IMR-90 (cell line): ENCODE measurements at regions not wholly inside any gene's neighbourhood (a gene's known extent, or its start where the extent isn't known, plus 50 kb on each side); places are given as distances from the start of the nearest gene placed in this dataset.

Experiments used
- ATAC-seq: fragments of 200-7000 bp; cut with Tn5 transposase; 2 replicates; pipeline ENCODE4 v1.9.1; 2020; ENCODE audit warnings: low read depth, mild to moderate bottlenecking, moderate library complexity
- BruUV-seq: library from RNA; stranded (reverse); fragments of 400-500 nt; replicated peaks from 2 replicates; lab custom pipeline; 2021; lab: Mats Ljungman, UMichigan
- CTCF ChIA-PET: fragments of 300-600 bp; formaldehyde crosslinking; extraction: SDS; loops from one replicate; lab custom pipeline; 2021; ENCODE audit warnings: antibody characterized with exemption; lab: Yijun Ruan, JAX
- POLR2A ChIA-PET: fragments of 300-600 bp; sonication (Branson Sonifier 250); formaldehyde crosslinking; loops from one replicate; lab custom pipeline; 2022; ENCODE audit warnings: antibody characterized with exemption; ENCODE audit not compliant: unreplicated experiment; lab: Charles Lee
- DNase-seq: peaks from one replicate; pipeline ENCODE4 v3.0.0; 2013
- H2AFZ ChIP-seq: replicated peaks from 2 replicates; pipeline ENCODE3; 2013; ENCODE audit warnings: low read length, mild to moderate bottlenecking; ENCODE audit not compliant: poor library complexity
- H2AK5ac ChIP-seq: 2 replicates; pipeline ENCODE4 v1.6.1; 2013; ENCODE audit warnings: low read depth, low read length, inconsistent platforms
- H2AK9ac ChIP-seq: replicated peaks from 2 replicates; pipeline ENCODE3; 2013; ENCODE audit warnings: mild to moderate bottlenecking, low read depth, low read length, moderate library complexity; ENCODE audit not compliant: poor library complexity
- H2BK120ac ChIP-seq: 2 replicates; pipeline ENCODE4 v1.6.1; 2013; ENCODE audit warnings: low read depth, low read length, inconsistent platforms
- H2BK15ac ChIP-seq: 3 replicates; pipeline ENCODE4 v1.6.1; 2013; ENCODE audit warnings: low read depth, low read length, inconsistent platforms
- H2BK20ac ChIP-seq: 2 replicates; pipeline ENCODE4 v1.6.1; 2013; ENCODE audit warnings: low read depth, mild to moderate bottlenecking, inconsistent platforms, low read length, moderate library complexity
- H2BK5ac ChIP-seq: 2 replicates; pipeline ENCODE4 v1.6.1; 2013; ENCODE audit warnings: mild to moderate bottlenecking, low read depth, low read length, inconsistent platforms; ENCODE audit not compliant: poor library complexity, severe bottlenecking
- H3K14ac ChIP-seq: replicated peaks from 2 replicates; pipeline ENCODE4 v1.6.1; 2013; ENCODE audit warnings: low read depth, low read length, inconsistent platforms
- H3K18ac ChIP-seq: 2 replicates; pipeline ENCODE4 v1.6.1; 2013; ENCODE audit warnings: low read depth, low read length, control low read depth
- H3K23ac ChIP-seq: 2 replicates; pipeline ENCODE4 v1.6.1; 2013; ENCODE audit warnings: low read depth, low read length, inconsistent platforms
- H3K27ac ChIP-seq: 2 replicates; pipeline ENCODE4 v1.5.1; 2013; ENCODE audit warnings: mild to moderate bottlenecking, control low read depth, low read length; ENCODE audit not compliant: insufficient read depth
- H3K27me3 ChIP-seq: 2 replicates; pipeline ENCODE4 v1.6.1; 2013; ENCODE audit warnings: low read length; ENCODE audit not compliant: control insufficient read depth, insufficient read depth
- H3K36me3 ChIP-seq: 2 replicates; pipeline ENCODE4 v1.6.1; 2013; ENCODE audit warnings: low read length, mixed read lengths; ENCODE audit not compliant: control insufficient read depth, insufficient read depth
- H3K4ac ChIP-seq: 2 replicates; pipeline ENCODE4 v1.6.1; 2013; ENCODE audit warnings: low read depth, low read length, inconsistent platforms
- H3K4me1 ChIP-seq: 2 replicates; pipeline ENCODE4 v1.6.1; 2013; ENCODE audit warnings: low read length, mixed read lengths; ENCODE audit not compliant: control insufficient read depth, insufficient read depth
- H3K4me2 ChIP-seq: 2 replicates; pipeline ENCODE4 v1.6.1; 2013; ENCODE audit warnings: low read depth, mild to moderate bottlenecking, control low read depth, low read length, moderate library complexity
- H3K4me3 ChIP-seq: 2 replicates; pipeline ENCODE4 v1.5.1; 2013; ENCODE audit warnings: low read depth, mild to moderate bottlenecking, control low read depth, low read length, moderate library complexity; ENCODE audit not compliant: insufficient read depth
- H3K56ac ChIP-seq: 2 replicates; pipeline ENCODE4 v1.6.1; 2013; ENCODE audit warnings: low read length, inconsistent platforms; ENCODE audit not compliant: insufficient read depth; ENCODE audit errors: extremely low read depth
- H3K79me1 ChIP-seq, 2 experiments: 2 replicates each; pipeline ENCODE4 v1.6.1; 2013; ENCODE audit warnings: low read length in 2 of 2, inconsistent platforms in 1 of 2, low read depth in 1 of 2
- H3K9ac ChIP-seq: 2 replicates; pipeline ENCODE4 v1.6.1; 2013; ENCODE audit warnings: low read depth, low read length, control low read depth
- H3K9me1 ChIP-seq: 2 replicates; pipeline ENCODE4 v1.6.1; 2013; ENCODE audit warnings: low read length, inconsistent platforms; ENCODE audit not compliant: insufficient read depth
- H3K9me3 ChIP-seq: 2 replicates; pipeline ENCODE4 v1.6.1; 2013; ENCODE audit warnings: low read length; ENCODE audit not compliant: control insufficient read depth, insufficient read depth
- H4K20me1 ChIP-seq: 2 replicates; pipeline ENCODE4 v1.6.1; 2013; ENCODE audit warnings: low read length, inconsistent platforms; ENCODE audit not compliant: insufficient read depth
- H4K5ac ChIP-seq: 2 replicates; pipeline ENCODE4 v1.6.1; 2013; ENCODE audit warnings: mild to moderate bottlenecking, low read depth, low read length, control low read depth
- H4K8ac ChIP-seq, 2 experiments: 2 replicates each; pipeline ENCODE4 v1.6.1; 2013; ENCODE audit warnings: low read depth in 2 of 2, low read length in 2 of 2, control low read depth in 1 of 2, inconsistent platforms in 1 of 2
- H4K91ac ChIP-seq: 2 replicates; pipeline ENCODE4 v1.6.1; 2013; ENCODE audit warnings: low read depth, low read length, inconsistent platforms; ENCODE audit not compliant: insufficient read depth
- BHLHE40 ChIP-seq: fragments of 150-350 bp; IDR thresholded peaks from 2 replicates; pipeline ENCODE4 v1.6.1; 2016; ENCODE audit warnings: mild to moderate bottlenecking, low read depth, low read length
- CEBPB ChIP-seq: IDR thresholded peaks from 2 replicates; pipeline ENCODE4 v1.6.1; 2012; ENCODE audit warnings: low read depth, low read length, improper control_type of control experiment
- CHD1 ChIP-seq: IDR thresholded peaks from 2 replicates; pipeline ENCODE4 v1.6.1; 2012; ENCODE audit warnings: low read depth, low read length, improper control_type of control experiment
- CTCF ChIP-seq: conservative IDR thresholded peaks from 2 replicates; pipeline ENCODE4 v1.5.1; 2012; ENCODE audit warnings: mild to moderate bottlenecking, low read depth, low read length, improper control_type of control experiment
- ELK1 ChIP-seq: fragments of 150-350 bp; IDR thresholded peaks from 2 replicates; pipeline ENCODE4 v1.6.1; 2016; ENCODE audit warnings: low read depth, mild to moderate bottlenecking, low read length, moderate library complexity, borderline replicate concordance
- FOS ChIP-seq: fragments of 150-350 bp; IDR thresholded peaks from 2 replicates; pipeline ENCODE4 v1.6.1; 2016; ENCODE audit warnings: low read depth, low read length
- MAFK ChIP-seq: IDR thresholded peaks from 2 replicates; pipeline ENCODE4 v1.6.1; 2012; ENCODE audit warnings: low read depth, low read length, improper control_type of control experiment
- MAZ ChIP-seq: IDR thresholded peaks from 2 replicates; pipeline ENCODE4 v1.6.1; 2012; ENCODE audit warnings: low read depth, mild to moderate bottlenecking, low read length, improper control_type of control experiment, moderate library complexity, borderline replicate concordance
- MXI1 ChIP-seq: IDR thresholded peaks from 2 replicates; pipeline ENCODE4 v1.6.1; 2012; ENCODE audit warnings: low read depth, mild to moderate bottlenecking, low read length, moderate library complexity, borderline replicate concordance
- NFE2L2 ChIP-seq: fragments of 150-350 bp; IDR thresholded peaks from 2 replicates; pipeline ENCODE4 v1.6.1; 2016; ENCODE audit warnings: low read depth, mild to moderate bottlenecking, low read length
- POLR2A ChIP-seq: IDR thresholded peaks from 2 replicates; pipeline ENCODE4 v1.6.1; 2012; ENCODE audit warnings: mild to moderate bottlenecking, low read depth, low read length
- RAD21 ChIP-seq: IDR thresholded peaks from 2 replicates; pipeline ENCODE4 v1.6.1; 2012; ENCODE audit warnings: low read length, improper control_type of control experiment
- RCOR1 ChIP-seq: IDR thresholded peaks from 2 replicates; pipeline ENCODE4 v1.6.1; 2012; ENCODE audit warnings: mild to moderate bottlenecking, low read length, improper control_type of control experiment; ENCODE audit not compliant: insufficient replicate concordance
- RFX5 ChIP-seq: IDR thresholded peaks from 2 replicates; pipeline ENCODE4 v1.8.0; 2012; ENCODE audit warnings: low read depth, mild to moderate bottlenecking, low read length, moderate library complexity
- SMC3 ChIP-seq: fragments of 150-350 bp; IDR thresholded peaks from 2 replicates; pipeline ENCODE4 v1.6.1; 2016; ENCODE audit warnings: low read depth, mild to moderate bottlenecking, antibody characterized with exemption, low read length, moderate library complexity
- WGBS, 2 experiments: methylation state at CpG; one replicate each; pipeline versions ENCODE4 v1.1.5 to v1.1.7; 2013; ENCODE audit warnings: missing lambda C conversion rate in 2 of 2; ENCODE audit not compliant: insufficient read length in 1 of 2; ENCODE audit errors: extremely low coverage in 2 of 2; 5-methylcytosine and 5-hydroxymethylcytosine counted together
- dilution Hi-C: fragments of 300-500 bp; cut with HindIII; formaldehyde crosslinking; loops from one replicate; pipeline ENCODE4 v1.14.3; 2018; ENCODE audit warnings: low sequenced_read_pairs; ENCODE audit not compliant: unreplicated experiment
- in situ Hi-C: fragments of 300-500 bp; cut with MboI; formaldehyde crosslinking; loops from 3 replicates; pipeline ENCODE4 v1.14.3; 2019; ENCODE audit warnings: low sequenced_read_pairs, inconsistent platforms, mixed read lengths
- intact Hi-C: fragments of 100-400 bp; cut with micrococcal nuclease; formaldehyde crosslinking; loops from 2 replicates; pipeline ENCODE4 v1.10.0; 2022
- TF ChIP-seq, protein P1 (sequence below): fragments of 150-350 bp; IDR thresholded peaks from 2 replicates; pipeline ENCODE4 v1.6.1; 2017; ENCODE audit warnings: mild to moderate bottlenecking, antibody characterized with exemption, low read length, low read depth

- no peak overlapping the region for H2BK15ac ChIP-seq
- in situ Hi-C loops (no loop called here), intact Hi-C loops (no loop called here), dilution Hi-C loops (no loop called here)
- no peak overlapping the region for H3K4me2 ChIP-seq
- no peaks in the 10 kb centered on the region for H3K79me1 ChIP-seq
- H4K91ac ChIP-seq = no peak overlapping the region
- no CpG with 5 or more reads among the region's 1 CpG for WGBS, 2 experiments
- no peak overlapping the region for H4K5ac ChIP-seq
- no peak overlapping the region for H2BK120ac ChIP-seq
- no peak overlapping the region for H3K4me3 ChIP-seq
- H3K9me1 ChIP-seq = no peaks in the 10 kb centered on the region
- H3K18ac ChIP-seq = no peak overlapping the region
- ChIA-PET CTCF (no interaction called here), POLR2A (no interaction called here)
- no peak for TF ChIP-seq RAD21
- TF ChIP-seq SMC3 = no peak
- TF ChIP-seq CEBPB = no peak
- TF ChIP-seq, protein P1, sequence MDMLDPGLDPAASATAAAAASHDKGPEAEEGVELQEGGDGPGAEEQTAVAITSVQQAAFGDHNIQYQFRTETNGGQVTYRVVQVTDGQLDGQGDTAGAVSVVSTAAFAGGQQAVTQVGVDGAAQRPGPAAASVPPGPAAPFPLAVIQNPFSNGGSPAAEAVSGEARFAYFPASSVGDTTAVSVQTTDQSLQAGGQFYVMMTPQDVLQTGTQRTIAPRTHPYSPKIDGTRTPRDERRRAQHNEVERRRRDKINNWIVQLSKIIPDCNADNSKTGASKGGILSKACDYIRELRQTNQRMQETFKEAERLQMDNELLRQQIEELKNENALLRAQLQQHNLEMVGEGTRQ = no peak
- no peak for TF ChIP-seq MAFK
- no peak for TF ChIP-seq RCOR1
- TF ChIP-seq CTCF = no peak
- no peak for TF ChIP-seq NFE2L2
- TF ChIP-seq ELK1 = no peak
- TF ChIP-seq RFX5 = no peak
- no peak for TF ChIP-seq BHLHE40
- TF ChIP-seq MAZ = no peak
- TF ChIP-seq MXI1 = no peak
- TF ChIP-seq CHD1 = no peak
- no peak for TF ChIP-seq FOS
- no peak for TF ChIP-seq POLR2A
- no peak overlapping the region for H2AK5ac ChIP-seq
- no peak overlapping the region for H3K4ac ChIP-seq
- no peak overlapping the region for H3K14ac ChIP-seq
- peaks cover 6% of the 10 kb centered on the region; the same call in 1 of the 2 replicates for H3K9me3 ChIP-seq
- no peaks in the 10 kb centered on the region for H4K20me1 ChIP-seq
- no peak overlapping the region for H3K27ac ChIP-seq
- H4K8ac ChIP-seq = no peak overlapping the region
- BruUV-seq = no TSS peak
- H3K27me3 ChIP-seq = no peaks in the 10 kb centered on the region
- H2BK5ac ChIP-seq = no peak overlapping the region
- no peak overlapping the region for H3K9ac ChIP-seq
- no peaks in the 10 kb centered on the region for H3K36me3 ChIP-seq
- no peaks in the 10 kb centered on the region for H3K4me1 ChIP-seq
- H2BK20ac ChIP-seq = no peak overlapping the region
- no peak overlapping the region for H3K56ac ChIP-seq
- no peak for ATAC-seq
- no peak overlapping the region for H3K23ac ChIP-seq
- H2AK9ac ChIP-seq = no peak overlapping the region
- no peak overlapping the region for H2AFZ ChIP-seq
- no peak for DNase-seq
These were observed 811.2 kb downstream of the BRINP1 start for GRCh38 chr9:118558026-118558425.
